WTC11 (cell line): ENCODE measurements at regions not wholly inside any gene's neighbourhood (a gene's known extent, or its start where the extent isn't known, plus 50 kb on each side); places are given as distances from the start of the nearest gene placed in this dataset.

Experiments
- ATAC-seq: fragments of 200-7000 bp; cut with Tn5 transposase; 2 replicates; pipeline ENCODE4 v1.10.0; 2021; ENCODE audit warnings: mild to moderate bottlenecking, moderate library complexity
- CTCF ChIA-PET: fragments of 300-600 bp; sonication (Branson Sonifier 250); formaldehyde crosslinking; loops from one replicate; lab custom pipeline; 2021; ENCODE audit warnings: antibody characterized with exemption; lab: Charles Lee
- POLR2A ChIA-PET: fragments of 350-600 bp; sonication (Branson Sonifier 250); formaldehyde crosslinking; loops from one replicate; lab custom pipeline; 2021; ENCODE audit warnings: antibody characterized with exemption; lab: Charles Lee
- DNase-seq: peaks from one replicate; pipeline ENCODE4 v3.0.0; 2021; ENCODE audit warnings: low spot score
- H3K27ac Mint-ChIP-seq: 2 replicates; pipeline ENCODE4 v1.8.0; 2021; ENCODE audit warnings: mixed read lengths
- H3K27me3 Mint-ChIP-seq: 2 replicates; pipeline ENCODE4 v1.8.0; 2021; ENCODE audit warnings: low read depth, mild to moderate bottlenecking, moderate library complexity, mixed read lengths
- H3K36me3 Mint-ChIP-seq: 2 replicates; pipeline ENCODE4 v1.8.0; 2021; ENCODE audit warnings: mixed read lengths
- H3K4me1 Mint-ChIP-seq: 2 replicates; pipeline ENCODE4 v1.8.0; 2022; ENCODE audit warnings: mixed read lengths
- H3K4me3 Mint-ChIP-seq: 2 replicates; pipeline ENCODE4 v1.8.0; 2021; ENCODE audit warnings: mild to moderate bottlenecking, moderate library complexity, mixed read lengths
- H3K9me3 Mint-ChIP-seq: 2 replicates; pipeline ENCODE4 v1.8.0; 2021; ENCODE audit warnings: mixed read lengths
- ARID4B ChIP-seq: sonication (generic); formaldehyde crosslinking; IDR thresholded peaks from 2 replicates; pipeline ENCODE4 v1.8.0; 2023; ENCODE audit warnings: missing genetic modification reagents, mild to moderate bottlenecking, borderline replicate concordance
- CREM ChIP-seq: sonication (generic); formaldehyde crosslinking; IDR thresholded peaks from 2 replicates; pipeline ENCODE4 v1.8.1; 2022; ENCODE audit warnings: mild to moderate bottlenecking, missing genetic modification reagents, moderate library complexity
- ESRRA ChIP-seq: sonication (generic); formaldehyde crosslinking; IDR thresholded peaks from 2 replicates; pipeline ENCODE4 v1.8.1; 2022; ENCODE audit warnings: mild to moderate bottlenecking, missing genetic modification reagents, borderline replicate concordance
- FOXJ3 ChIP-seq: sonication (generic); formaldehyde crosslinking; IDR thresholded peaks from 2 replicates; pipeline ENCODE4 v1.9.0; 2021; ENCODE audit warnings: missing genetic modification reagents, mild to moderate bottlenecking, borderline replicate concordance
- GTF2I ChIP-seq: fragments of 250-450 bp; sonication (Bioruptor Pico); conservative IDR thresholded peaks from 2 replicates; pipeline ENCODE4 v1.4.0; 2021; ENCODE audit warnings: mild to moderate bottlenecking
- HMGA2 ChIP-seq: fragments of 250-450 bp; sonication (Bioruptor Pico); IDR thresholded peaks from 2 replicates; pipeline ENCODE4 v1.4.0; 2021; ENCODE audit warnings: mild to moderate bottlenecking, moderate library complexity
- KAT7 ChIP-seq: sonication (generic); formaldehyde crosslinking; IDR thresholded peaks from 2 replicates; pipeline ENCODE4 v1.8.1; 2023; ENCODE audit warnings: missing genetic modification reagents, mild to moderate bottlenecking, borderline replicate concordance
- MYBL2 ChIP-seq: sonication (generic); formaldehyde crosslinking; IDR thresholded peaks from 2 replicates; pipeline ENCODE4 v1.8.1; 2023; ENCODE audit warnings: mild to moderate bottlenecking, moderate library complexity, missing genetic modification reagents
- NFATC4 ChIP-seq: fragments of 250-450 bp; sonication (Bioruptor Pico); IDR thresholded peaks from 2 replicates; pipeline ENCODE4 v1.9.0; 2021; ENCODE audit warnings: mild to moderate bottlenecking
- SMAD4 ChIP-seq: sonication (generic); formaldehyde crosslinking; IDR thresholded peaks from 2 replicates; pipeline ENCODE4 v1.8.0; 2022; ENCODE audit warnings: mild to moderate bottlenecking, missing genetic modification reagents
- SOX15 ChIP-seq: fragments of 250-450 bp; sonication (Bioruptor Pico); IDR thresholded peaks from 2 replicates; pipeline ENCODE4 v1.9.0; 2021; ENCODE audit warnings: mild to moderate bottlenecking
- USF2 ChIP-seq: sonication (generic); formaldehyde crosslinking; IDR thresholded peaks from 2 replicates; pipeline ENCODE4 v1.8.1; 2023; ENCODE audit warnings: mild to moderate bottlenecking, missing genetic modification reagents, moderate library complexity
- ZMAT4 ChIP-seq: fragments of 250-450 bp; sonication (Bioruptor Pico); IDR thresholded peaks from 2 replicates; pipeline ENCODE4 v1.9.0; 2021; ENCODE audit warnings: mild to moderate bottlenecking
- ZNF317 ChIP-seq: sonication (generic); formaldehyde crosslinking; IDR thresholded peaks from 2 replicates; pipeline ENCODE4 v1.8.1; 2023; ENCODE audit warnings: low read depth, mild to moderate bottlenecking, moderate library complexity, missing genetic modification reagents, borderline replicate concordance
- TF ChIP-seq, protein P1 (sequence below): fragments of 250-450 bp; sonication (Bioruptor Pico); IDR thresholded peaks from 2 replicates; pipeline ENCODE4 v1.9.0; 2021; ENCODE audit warnings: mild to moderate bottlenecking, borderline replicate concordance
- TF ChIP-seq, protein P2 (sequence below): fragments of 250-450 bp; sonication (Bioruptor Pico); IDR thresholded peaks from 2 replicates; pipeline ENCODE4 v2.1.2; 2022; ENCODE audit warnings: mild to moderate bottlenecking, moderate library complexity
- TF ChIP-seq, protein P3 (sequence below): sonication (generic); formaldehyde crosslinking; IDR thresholded peaks from 2 replicates; pipeline ENCODE4 v1.8.0; 2023; ENCODE audit warnings: missing genetic modification reagents
- TF ChIP-seq, protein P4 (sequence below): fragments of 250-450 bp; sonication (Bioruptor Pico); conservative IDR thresholded peaks from 2 replicates; pipeline ENCODE4 v1.9.0; 2021; ENCODE audit warnings: mild to moderate bottlenecking

DNA sequence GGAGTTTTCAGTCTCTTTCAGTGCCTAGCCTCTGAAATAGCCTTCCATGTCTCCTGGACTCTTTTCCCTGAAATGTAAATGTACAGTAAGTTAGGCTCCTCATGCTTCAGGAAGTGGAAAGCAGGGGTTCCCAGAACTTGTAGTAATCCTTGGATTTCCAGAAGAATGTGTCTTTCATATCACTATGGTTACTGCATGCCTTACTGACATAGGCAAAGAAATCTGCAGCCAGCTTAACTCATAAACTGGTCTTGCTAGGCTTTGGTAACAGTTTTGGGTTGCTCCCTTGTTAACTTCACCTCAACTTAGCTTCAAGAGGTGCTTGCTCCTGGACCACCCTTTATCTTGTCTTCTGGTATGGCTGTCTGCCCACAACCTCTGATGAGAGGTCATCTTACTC is 686.8 kb upstream of the DDX18 start (continued):
- TF ChIP-seq GTF2I (CRISPR knock-in tag) (no peak), FOXJ3 (CRISPR knock-in tag) (no peak), MYBL2 (CRISPR knock-in tag) (no peak), NFATC4 (CRISPR knock-in tag) (no peak), ESRRA (no peak), SMAD4 (CRISPR knock-in tag) (no peak), USF2 (no peak), CREM (CRISPR knock-in tag) (no peak), ARID4B (CRISPR knock-in tag) (no peak)
- TF ChIP-seq, protein P1, sequence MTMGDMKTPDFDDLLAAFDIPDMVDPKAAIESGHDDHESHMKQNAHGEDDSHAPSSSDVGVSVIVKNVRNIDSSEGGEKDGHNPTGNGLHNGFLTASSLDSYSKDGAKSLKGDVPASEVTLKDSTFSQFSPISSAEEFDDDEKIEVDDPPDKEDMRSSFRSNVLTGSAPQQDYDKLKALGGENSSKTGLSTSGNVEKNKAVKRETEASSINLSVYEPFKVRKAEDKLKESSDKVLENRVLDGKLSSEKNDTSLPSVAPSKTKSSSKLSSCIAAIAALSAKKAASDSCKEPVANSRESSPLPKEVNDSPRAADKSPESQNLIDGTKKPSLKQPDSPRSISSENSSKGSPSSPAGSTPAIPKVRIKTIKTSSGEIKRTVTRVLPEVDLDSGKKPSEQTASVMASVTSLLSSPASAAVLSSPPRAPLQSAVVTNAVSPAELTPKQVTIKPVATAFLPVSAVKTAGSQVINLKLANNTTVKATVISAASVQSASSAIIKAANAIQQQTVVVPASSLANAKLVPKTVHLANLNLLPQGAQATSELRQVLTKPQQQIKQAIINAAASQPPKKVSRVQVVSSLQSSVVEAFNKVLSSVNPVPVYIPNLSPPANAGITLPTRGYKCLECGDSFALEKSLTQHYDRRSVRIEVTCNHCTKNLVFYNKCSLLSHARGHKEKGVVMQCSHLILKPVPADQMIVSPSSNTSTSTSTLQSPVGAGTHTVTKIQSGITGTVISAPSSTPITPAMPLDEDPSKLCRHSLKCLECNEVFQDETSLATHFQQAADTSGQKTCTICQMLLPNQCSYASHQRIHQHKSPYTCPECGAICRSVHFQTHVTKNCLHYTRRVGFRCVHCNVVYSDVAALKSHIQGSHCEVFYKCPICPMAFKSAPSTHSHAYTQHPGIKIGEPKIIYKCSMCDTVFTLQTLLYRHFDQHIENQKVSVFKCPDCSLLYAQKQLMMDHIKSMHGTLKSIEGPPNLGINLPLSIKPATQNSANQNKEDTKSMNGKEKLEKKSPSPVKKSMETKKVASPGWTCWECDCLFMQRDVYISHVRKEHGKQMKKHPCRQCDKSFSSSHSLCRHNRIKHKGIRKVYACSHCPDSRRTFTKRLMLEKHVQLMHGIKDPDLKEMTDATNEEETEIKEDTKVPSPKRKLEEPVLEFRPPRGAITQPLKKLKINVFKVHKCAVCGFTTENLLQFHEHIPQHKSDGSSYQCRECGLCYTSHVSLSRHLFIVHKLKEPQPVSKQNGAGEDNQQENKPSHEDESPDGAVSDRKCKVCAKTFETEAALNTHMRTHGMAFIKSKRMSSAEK (CRISPR knock-in tag): no peak
- TF ChIP-seq, protein P2, sequence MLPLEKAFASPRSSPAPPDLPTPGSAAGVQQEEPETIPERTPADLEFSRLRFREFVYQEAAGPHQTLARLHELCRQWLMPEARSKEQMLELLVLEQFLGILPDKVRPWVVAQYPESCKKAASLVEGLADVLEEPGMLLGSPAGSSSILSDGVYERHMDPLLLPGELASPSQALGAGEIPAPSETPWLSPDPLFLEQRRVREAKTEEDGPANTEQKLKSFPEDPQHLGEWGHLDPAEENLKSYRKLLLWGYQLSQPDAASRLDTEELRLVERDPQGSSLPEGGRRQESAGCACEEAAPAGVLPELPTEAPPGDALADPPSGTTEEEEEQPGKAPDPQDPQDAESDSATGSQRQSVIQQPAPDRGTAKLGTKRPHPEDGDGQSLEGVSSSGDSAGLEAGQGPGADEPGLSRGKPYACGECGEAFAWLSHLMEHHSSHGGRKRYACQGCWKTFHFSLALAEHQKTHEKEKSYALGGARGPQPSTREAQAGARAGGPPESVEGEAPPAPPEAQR (CRISPR knock-in tag): no peak

DNA sequence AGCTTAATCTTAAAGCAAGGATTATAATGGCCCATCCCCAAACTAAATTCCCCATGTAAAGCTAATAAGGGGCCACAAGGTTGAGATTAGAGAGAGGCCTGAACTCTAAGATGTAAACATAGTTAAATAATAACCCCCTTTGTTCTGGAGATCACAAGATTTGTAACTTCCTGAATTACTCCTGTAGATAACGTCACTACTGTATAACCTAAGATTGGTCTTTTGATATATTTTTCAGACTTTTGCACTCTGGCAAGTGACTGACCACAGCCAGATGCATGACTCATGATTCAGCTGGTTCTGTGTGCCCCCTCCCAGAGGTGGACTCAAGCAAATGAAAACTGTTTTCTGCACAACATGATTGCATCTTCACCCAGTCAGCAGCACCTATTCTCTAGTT is 686.0 kb upstream of the DDX18 start:
- DNase-seq: no peak
- Mint-ChIP-seq H3K9me3 (peaks cover 11% of the 10 kb centered on the region), H3K4me3 (no peak overlapping the region), H3K27me3 (no peaks in the 10 kb centered on the region), H3K27ac (no peak overlapping the region), H3K36me3 (no peaks in the 10 kb centered on the region), H3K4me1 (no peaks in the 10 kb centered on the region)
- POLR2A ChIA-PET: no interaction called here
- ATAC-seq: no peak
- CTCF ChIA-PET: no interaction called here
- TF ChIP-seq, protein P2 (CRISPR knock-in tag): no peak
- TF ChIP-seq ZNF317 (CRISPR knock-in tag) (no peak), SOX15 (CRISPR knock-in tag) (no peak), HMGA2 (CRISPR knock-in tag) (no peak), KAT7 (CRISPR knock-in tag) (no peak), ZMAT4 (CRISPR knock-in tag) (no peak)
- TF ChIP-seq, protein P3, sequence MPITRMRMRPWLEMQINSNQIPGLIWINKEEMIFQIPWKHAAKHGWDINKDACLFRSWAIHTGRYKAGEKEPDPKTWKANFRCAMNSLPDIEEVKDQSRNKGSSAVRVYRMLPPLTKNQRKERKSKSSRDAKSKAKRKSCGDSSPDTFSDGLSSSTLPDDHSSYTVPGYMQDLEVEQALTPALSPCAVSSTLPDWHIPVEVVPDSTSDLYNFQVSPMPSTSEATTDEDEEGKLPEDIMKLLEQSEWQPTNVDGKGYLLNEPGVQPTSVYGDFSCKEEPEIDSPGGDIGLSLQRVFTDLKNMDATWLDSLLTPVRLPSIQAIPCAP (CRISPR knock-in tag): no peak
- TF ChIP-seq, protein P4, sequence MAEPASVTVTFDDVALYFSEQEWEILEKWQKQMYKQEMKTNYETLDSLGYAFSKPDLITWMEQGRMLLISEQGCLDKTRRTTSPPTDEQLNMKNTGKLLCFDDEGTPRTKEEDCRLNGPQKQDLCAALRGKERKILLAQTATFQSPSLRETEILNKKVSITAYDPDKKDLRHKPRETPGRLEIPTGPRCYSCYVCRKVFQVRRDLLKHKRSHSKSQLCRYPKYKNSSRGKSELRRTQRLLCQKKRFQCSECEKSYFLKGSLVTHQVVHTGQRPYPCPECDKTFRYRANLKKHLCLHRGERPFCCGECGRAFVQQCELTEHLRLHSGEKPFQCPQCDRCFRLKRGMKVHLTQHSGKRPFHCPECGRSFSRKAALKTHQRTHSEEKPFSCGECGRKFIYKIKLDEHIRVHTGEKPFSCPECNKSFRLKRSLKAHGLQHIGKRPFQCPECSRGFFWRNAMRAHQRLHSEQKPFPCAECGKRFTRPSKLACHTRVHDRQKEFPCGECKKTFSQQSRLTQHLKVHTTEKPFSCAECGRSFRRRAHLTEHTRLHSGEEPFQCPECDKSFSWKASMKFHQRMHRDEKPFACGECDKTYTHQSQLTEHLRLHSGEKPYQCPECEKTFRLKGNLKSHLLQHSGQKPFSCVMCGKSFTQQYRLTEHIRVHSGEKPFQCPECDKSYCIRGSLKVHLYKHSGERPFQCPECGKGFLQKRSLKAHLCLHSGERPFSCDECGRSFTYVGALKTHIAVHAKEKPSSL (CRISPR knock-in tag): no peak
